H1 (cell line): ENCODE measurements at regions not wholly inside any gene's neighbourhood (a gene's known extent, or its start where the extent isn't known, plus 50 kb on each side); places are given as distances from the start of the nearest gene placed in this dataset.

Source experiments
- CTCF ChIA-PET: fragments of 300-600 bp; sonication (Branson Sonifier 250); formaldehyde crosslinking; loops from one replicate; lab custom pipeline; 2021; ENCODE audit not compliant: partially characterized antibody; lab: Charles Lee
- POLR2A ChIA-PET: fragments of 300-600 bp; sonication (Branson Sonifier 250); formaldehyde crosslinking; loops from one replicate; lab custom pipeline; 2021; ENCODE audit warnings: inconsistent platforms; ENCODE audit not compliant: partially characterized antibody; lab: Charles Lee
- DNase-seq, 2 experiments: peaks; one replicate each; pipeline versions ENCODE4 v3.0.0 to v3.0.0-alpha.2; 2010 to 2022; ENCODE audit warnings: low spot score in 2 of 2, low read depth in 1 of 2, mixed read lengths in 1 of 2
- FAIRE-seq: peaks from 2 replicates; lab custom pipeline; 2011; peaks lifted over from hg19 to GRCh38; lab: Jason Lieb, UNC
- H2AFZ ChIP-seq: 2 replicates; pipeline ENCODE4 v1.8.1; 2012; ENCODE audit warnings: low read length, inconsistent platforms
- H2AK5ac ChIP-seq: 2 replicates; pipeline ENCODE4 v1.6.1; 2013; ENCODE audit warnings: low read depth, low read length
- H2BK120ac ChIP-seq: replicated peaks from 2 replicates; pipeline ENCODE3; 2013; ENCODE audit warnings: low read depth, low read length, inconsistent platforms
- H2BK12ac ChIP-seq: 2 replicates; pipeline ENCODE4 v1.6.1; 2013; ENCODE audit warnings: low read depth, low read length
- H2BK15ac ChIP-seq: 2 replicates; pipeline ENCODE4 v1.6.1; 2013; ENCODE audit warnings: low read length
- H2BK20ac ChIP-seq: 2 replicates; pipeline ENCODE4 v1.6.1; 2013; ENCODE audit warnings: low read length
- H2BK5ac ChIP-seq: 2 replicates; pipeline ENCODE4 v1.6.1; 2013; ENCODE audit warnings: low read depth, low read length
- H3K14ac ChIP-seq: 2 replicates; pipeline ENCODE4 v1.6.1; 2013; ENCODE audit warnings: inconsistent platforms; ENCODE audit not compliant: insufficient read length
- H3K18ac ChIP-seq: 2 replicates; pipeline ENCODE4 v1.6.1; 2013; ENCODE audit warnings: low read length; ENCODE audit errors: extremely low read depth
- H3K23ac ChIP-seq: 2 replicates; pipeline ENCODE4 v1.6.1; 2013; ENCODE audit warnings: inconsistent platforms; ENCODE audit not compliant: insufficient read length
- H3K23me2 ChIP-seq: 2 replicates; pipeline ENCODE4 v1.6.1; 2013; ENCODE audit warnings: low read depth, low read length
- H3K27ac ChIP-seq: 2 replicates; pipeline ENCODE4 v1.6.1; 2011; ENCODE audit warnings: low read depth, low read length, inconsistent platforms
- H3K27me3 ChIP-seq, 4 experiments: replicated peaks in 1 of 4; 1 replicate in 1 of 4; 2 replicates in 3 of 4; pipeline versions ENCODE4 v1.6.1 to v1.8.1; 2011 to 2013; ENCODE audit warnings: low read length in 3 of 4, mild to moderate bottlenecking in 3 of 4, inconsistent platforms in 2 of 4, mixed read lengths in 2 of 4, moderate library complexity in 1 of 4; ENCODE audit not compliant: control insufficient read depth in 3 of 4, insufficient read depth in 3 of 4; ENCODE audit errors: extremely low read depth in 1 of 4
- H3K36me3 ChIP-seq, 4 experiments: 2 replicates each; pipeline versions ENCODE4 v1.6.1 to v1.8.1; 2011 to 2013; ENCODE audit warnings: mild to moderate bottlenecking in 4 of 4, low read length in 3 of 4, moderate library complexity in 2 of 4, control low read depth in 1 of 4, inconsistent platforms in 1 of 4; ENCODE audit not compliant: insufficient read depth in 4 of 4, control insufficient read depth in 2 of 4
- H3K4ac ChIP-seq: replicated peaks from 2 replicates; pipeline ENCODE3; 2013; ENCODE audit warnings: low read length, low read depth, mixed read lengths, inconsistent platforms; ENCODE audit not compliant: insufficient read length
- H3K4me1 ChIP-seq, 4 experiments: replicated peaks in 1 of 4; 1 replicate in 1 of 4; 2 replicates in 3 of 4; pipeline versions ENCODE4 v1.6.1 to v1.8.1; 2011 to 2013; ENCODE audit warnings: low read length in 3 of 4, inconsistent platforms in 2 of 4, mixed read lengths in 1 of 4; ENCODE audit not compliant: insufficient read depth in 4 of 4, control insufficient read depth in 3 of 4
- H3K4me2 ChIP-seq, 2 experiments: 2 replicates each; pipeline versions ENCODE4 v1.6.1 to v1.8.1; 2011 to 2013; ENCODE audit warnings: low read depth in 2 of 2, low read length in 2 of 2, control low read depth in 1 of 2, inconsistent platforms in 1 of 2, mild to moderate bottlenecking in 1 of 2; ENCODE audit not compliant: insufficient read depth in 1 of 2
- H3K4me3 ChIP-seq, 4 experiments: fragments of 200-600, 300-600 bp in 1 of 4; sonication (generic), shearing (Covaris generic), sonication (Bioruptor Twin) in 1 of 4; 2 replicates each; pipeline versions ENCODE4 v1.5.1 to v1.8.1; 2011 to 2016; ENCODE audit warnings: low read length in 4 of 4, low read depth in 3 of 4, control low read depth in 2 of 4, inconsistent platforms in 2 of 4, mild to moderate bottlenecking in 2 of 4, mixed read lengths in 1 of 4, moderate library complexity in 1 of 4; ENCODE audit not compliant: insufficient read depth in 2 of 4; ENCODE audit errors: extremely low read depth in 1 of 4
- H3K56ac ChIP-seq: replicated peaks from 2 replicates; pipeline ENCODE3; 2013; ENCODE audit warnings: low read depth, mild to moderate bottlenecking, mixed read lengths, low read length, inconsistent platforms; ENCODE audit not compliant: insufficient read length
- H3K79me1 ChIP-seq: 2 replicates; pipeline ENCODE4 v1.6.1; 2013; ENCODE audit warnings: low read depth, low read length, control low read depth
- H3K79me2 ChIP-seq, 2 experiments: 2 replicates each; pipeline versions ENCODE4 v1.6.1 to v1.8.1; 2012 to 2013; ENCODE audit warnings: low read length in 2 of 2, mild to moderate bottlenecking in 2 of 2, inconsistent platforms in 1 of 2; ENCODE audit not compliant: insufficient read depth in 2 of 2, control insufficient read depth in 1 of 2
- H3K9ac ChIP-seq, 4 experiments: replicated peaks in 1 of 4; 1 replicate in 1 of 4; 2 replicates in 3 of 4; pipeline versions ENCODE4 v1.6.1 to v1.8.1; 2011 to 2013; ENCODE audit warnings: low read depth in 3 of 4, low read length in 3 of 4, control low read depth in 2 of 4, mild to moderate bottlenecking in 2 of 4, moderate library complexity in 2 of 4, inconsistent platforms in 1 of 4; ENCODE audit errors: extremely low read depth in 1 of 4
- H3K9me3 ChIP-seq, 2 experiments: 2 replicates each; pipeline versions ENCODE4 v1.6.1 to v1.8.1; 2012 to 2013; ENCODE audit warnings: mild to moderate bottlenecking in 2 of 2, moderate library complexity in 2 of 2, control low read depth in 1 of 2, inconsistent platforms in 1 of 2, low read depth in 1 of 2, low read length in 1 of 2, mixed read lengths in 1 of 2; ENCODE audit not compliant: insufficient read depth in 2 of 2
- H4K20me1 ChIP-seq, 2 experiments: replicated peaks in 1 of 2; 2 replicates each; pipeline versions ENCODE3 to v1.8.1; 2011 to 2013; ENCODE audit warnings: inconsistent platforms in 2 of 2, low read length in 2 of 2, mild to moderate bottlenecking in 1 of 2; ENCODE audit not compliant: insufficient read depth in 2 of 2, control insufficient read depth in 1 of 2
- H4K5ac ChIP-seq: 2 replicates; pipeline ENCODE4 v1.6.1; 2013; ENCODE audit warnings: low read length, low read depth, mixed read lengths, inconsistent platforms; ENCODE audit not compliant: insufficient read length
- H4K8ac ChIP-seq: 2 replicates; pipeline ENCODE4 v1.8.0; 2013; ENCODE audit warnings: mild to moderate bottlenecking, moderate library complexity, low read length, inconsistent platforms; ENCODE audit not compliant: insufficient read depth; ENCODE audit errors: extremely low read depth
- H4K91ac ChIP-seq: replicated peaks from 2 replicates; pipeline ENCODE3; 2013; ENCODE audit warnings: low read length, mixed read lengths, inconsistent platforms; ENCODE audit not compliant: insufficient read length
- ATF3 ChIP-seq: IDR thresholded peaks from 2 replicates; pipeline ENCODE4 v1.6.1; 2011; ENCODE audit warnings: low read depth, mild to moderate bottlenecking, low read length; ENCODE audit not compliant: insufficient read depth
- CTCF ChIP-seq, 3 experiments: IDR thresholded peaks; 1 replicate in 2 of 3; 2 replicates in 1 of 3; pipeline versions ENCODE4 v1.5.1 to v1.6.1; 2011; ENCODE audit warnings: low read length in 3 of 3, mild to moderate bottlenecking in 3 of 3, inconsistent platforms in 2 of 3, low read depth in 1 of 3, moderate library complexity in 1 of 3; ENCODE audit not compliant: insufficient read depth in 1 of 3; ENCODE audit errors: control extremely low read depth in 1 of 3
- E2F6 ChIP-seq: IDR thresholded peaks from 2 replicates; pipeline ENCODE4 v1.6.1; 2012; ENCODE audit warnings: inconsistent platforms
- RNF2 ChIP-seq: fragments of 200-900, 300-1000 bp; sonication (generic); IDR thresholded peaks from 2 replicates; pipeline ENCODE4 v1.7.1; 2016; ENCODE audit warnings: borderline replicate concordance, low read depth, mild to moderate bottlenecking, antibody characterized with exemption, low read length; ENCODE audit not compliant: poor library complexity, severe bottlenecking; ENCODE audit errors: missing control alignments
- SP1 ChIP-seq: IDR thresholded peaks from 2 replicates; pipeline ENCODE4 v1.6.1; 2011; ENCODE audit warnings: low read depth, low read length
- TBP ChIP-seq: IDR thresholded peaks from 2 replicates; pipeline ENCODE4 v1.6.1; 2011; ENCODE audit warnings: low read depth, low read length, improper control_type of control experiment
- USF2 ChIP-seq: IDR thresholded peaks from 2 replicates; pipeline ENCODE4 v1.6.1; 2011; ENCODE audit warnings: low read length, improper control_type of control experiment
- WGBS, 2 experiments: shearing (Covaris generic) in 1 of 2; methylation state at CpG; one replicate each; pipeline versions ENCODE4 v1.1.6 to v1.1.7; 2013 to 2015; ENCODE audit warnings: low lambda C conversion rate in 2 of 2, mixed read lengths in 2 of 2, inconsistent platforms in 1 of 2, low coverage in 1 of 2, missing lambda C conversion rate in 1 of 2; ENCODE audit not compliant: insufficient replicate concordance in 2 of 2, insufficient coverage in 1 of 2, insufficient read length in 1 of 2; ENCODE audit errors: extremely low coverage in 1 of 2, missing lambda C conversion rate in 1 of 2; 5-methylcytosine and 5-hydroxymethylcytosine counted together

- Histone ChIP-seq H2BK120ac (no peak overlapping the region), H3K23me2 (no peaks in the 10 kb centered on the region), H3K27me3 (no peaks in the 10 kb centered on the region), H2BK15ac (no peak overlapping the region), H3K4me3 (no peak overlapping the region), H3K23ac (no peak overlapping the region), H3K79me1 (no peaks in the 10 kb centered on the region), H3K9ac (no peak overlapping the region), H3K27ac (no peak overlapping the region), H4K91ac (no peak overlapping the region), H4K20me1 (no peaks in the 10 kb centered on the region), H3K4me1 (no peaks in the 10 kb centered on the region), H4K8ac (no peak overlapping the region), H2BK20ac (no peak overlapping the region), H3K9me3 (no peaks in the 10 kb centered on the region), H3K18ac (no peak overlapping the region), H2AFZ (no peak overlapping the region), H3K4ac (no peak overlapping the region), H2BK5ac (no peak overlapping the region), H3K36me3 (no peaks in the 10 kb centered on the region), H3K4me2 (no peak overlapping the region), H3K14ac (no peak overlapping the region), H3K79me2 (no peaks in the 10 kb centered on the region), H4K5ac (no peak overlapping the region), H2AK5ac (no peak overlapping the region), H2BK12ac (no peak overlapping the region), H3K56ac (no peak overlapping the region)
- POLR2A ChIA-PET: no interaction called here
- no peak for DNase-seq
- 87% methylated on average over 2 of the region's 2 CpGs; no CpG with 5 or more reads in 1 of the 2 experiments for WGBS, 2 experiments
- no peak for FAIRE-seq
- CTCF ChIA-PET: interaction anchor here (1.8 kb wide), 1 partner anchor 33 kb away, joined by 3 read pairs; no protein-coding TSS in a partner anchor
- no peak for TF ChIP-seq ATF3
- TF ChIP-seq USF2: no peak
- no peak for TF ChIP-seq E2F6
- no peak for TF ChIP-seq TBP
- TF ChIP-seq SP1: no peak
- TF ChIP-seq CTCF (IDR thresholded peaks at IDR 0.05; ENCODE audit: control extremely low read depth in 1 of 3, insufficient read depth in 1 of 3, low read depth in 1 of 3, low read length in 3 of 3): no peak
- TF ChIP-seq RNF2: no peak
Measured at GRCh38 chr2:153105829-153106578, 372.6 kb downstream of the RPRM start.
